H1 (cell line): ENCODE measurements at regions not wholly inside any gene's neighbourhood (a gene's known extent, or its start where the extent isn't known, plus 50 kb on each side); places are given as distances from the start of the nearest gene placed in this dataset.

Experiments
- CTCF ChIP-seq, 3 experiments: IDR thresholded peaks; 1 replicate in 2 of 3; 2 replicates in 1 of 3; pipeline versions ENCODE4 v1.5.1 to v1.6.1; 2011; ENCODE audit warnings: low read length in 3 of 3, mild to moderate bottlenecking in 3 of 3, inconsistent platforms in 2 of 3, low read depth in 1 of 3, moderate library complexity in 1 of 3; ENCODE audit not compliant: insufficient read depth in 1 of 3; ENCODE audit errors: control extremely low read depth in 1 of 3
- EP300 ChIP-seq, 2 experiments: IDR thresholded peaks; 1 replicate in 1 of 2; 2 replicates in 1 of 2; pipeline ENCODE4 v1.6.1; 2011 to 2012; ENCODE audit warnings: low read depth in 2 of 2, low read length in 2 of 2, mild to moderate bottlenecking in 2 of 2, borderline replicate concordance in 1 of 2, inconsistent platforms in 1 of 2, moderate library complexity in 1 of 2
- PHF8 ChIP-seq: fragments of 200-600 bp; sonication (generic); conservative IDR thresholded peaks from 2 replicates; pipeline ENCODE4 v1.7.1; 2012; ENCODE audit warnings: low read depth, mild to moderate bottlenecking, inconsistent platforms, low read length, moderate library complexity
- POLR2A ChIP-seq, 2 experiments: IDR thresholded peaks; 1 replicate in 1 of 2; 2 replicates in 1 of 2; pipeline ENCODE4 v1.6.1; 2011; ENCODE audit warnings: low read depth in 2 of 2, low read length in 2 of 2, mild to moderate bottlenecking in 2 of 2; ENCODE audit errors: control extremely low read depth in 1 of 2
- POLR2AphosphoS5 ChIP-seq: IDR thresholded peaks from 2 replicates; pipeline ENCODE4 v1.6.1; 2011; ENCODE audit warnings: low read depth, low read length
- POU5F1 ChIP-seq: IDR thresholded peaks from 2 replicates; pipeline ENCODE4 v1.6.1; 2011; ENCODE audit warnings: low read depth, mild to moderate bottlenecking, low read length, moderate library complexity
- RNF2 ChIP-seq: fragments of 200-900, 300-1000 bp; sonication (generic); IDR thresholded peaks from 2 replicates; pipeline ENCODE4 v1.7.1; 2016; ENCODE audit warnings: borderline replicate concordance, low read depth, mild to moderate bottlenecking, antibody characterized with exemption, low read length; ENCODE audit not compliant: poor library complexity, severe bottlenecking; ENCODE audit errors: missing control alignments
- SP1 ChIP-seq: IDR thresholded peaks from 2 replicates; pipeline ENCODE4 v1.6.1; 2011; ENCODE audit warnings: low read depth, low read length
- SP4 ChIP-seq: IDR thresholded peaks from 2 replicates; pipeline ENCODE4 v1.6.1; 2012; ENCODE audit warnings: low read length, inconsistent platforms
- ZNF274 ChIP-seq: IDR thresholded peaks from 2 replicates; pipeline ENCODE4 v1.7.0; 2012; ENCODE audit warnings: low read length, borderline replicate concordance; ENCODE audit errors: extremely low read depth
- TF ChIP-seq, protein P1 (sequence below): IDR thresholded peaks from 2 replicates; pipeline ENCODE4 v1.6.1; 2011; ENCODE audit warnings: low read length, improper control_type of control experiment

DNA sequence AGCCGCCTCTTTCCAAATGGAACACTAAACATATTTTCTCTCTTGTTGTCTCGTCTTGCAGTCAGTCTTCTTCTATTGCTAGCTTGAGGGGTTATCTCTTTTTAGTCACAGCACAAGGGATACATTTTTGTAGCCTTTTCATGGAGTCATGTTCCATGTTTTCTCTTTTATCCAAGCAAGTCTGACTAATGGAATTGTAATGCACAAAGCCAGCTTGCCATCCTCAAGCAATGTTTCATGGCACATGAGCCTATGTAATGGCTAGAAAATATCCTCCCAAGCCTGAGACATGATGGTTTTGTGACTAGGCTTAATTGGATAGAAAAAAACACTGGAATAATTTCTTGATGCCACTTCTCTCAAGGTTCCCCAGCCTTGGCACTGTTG, 414.6 kb upstream of the GOT2 start:
- TF ChIP-seq POU5F1 (no peak), CTCF (IDR thresholded peaks at IDR 0.05; ENCODE audit: control extremely low read depth in 1 of 3, insufficient read depth in 1 of 3, low read depth in 1 of 3, low read length in 3 of 3) (no peak), POLR2A (IDR thresholded peaks at IDR 0.05; ENCODE audit: control extremely low read depth in 1 of 2, low read depth in 2 of 2, low read length in 2 of 2) (no peak), EP300 (IDR thresholded peaks at IDR 0.05; ENCODE audit: borderline replicate concordance in 1 of 2, low read depth in 2 of 2, low read length in 2 of 2) (no peak), PHF8 (no peak), RNF2 (no peak), ZNF274 (no peak), SP1 (no peak), SP4 (no peak), POLR2AphosphoS5 (no peak)
- TF ChIP-seq, protein P1, sequence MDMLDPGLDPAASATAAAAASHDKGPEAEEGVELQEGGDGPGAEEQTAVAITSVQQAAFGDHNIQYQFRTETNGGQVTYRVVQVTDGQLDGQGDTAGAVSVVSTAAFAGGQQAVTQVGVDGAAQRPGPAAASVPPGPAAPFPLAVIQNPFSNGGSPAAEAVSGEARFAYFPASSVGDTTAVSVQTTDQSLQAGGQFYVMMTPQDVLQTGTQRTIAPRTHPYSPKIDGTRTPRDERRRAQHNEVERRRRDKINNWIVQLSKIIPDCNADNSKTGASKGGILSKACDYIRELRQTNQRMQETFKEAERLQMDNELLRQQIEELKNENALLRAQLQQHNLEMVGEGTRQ: no peak
